AG04449 (cell line): ENCODE measurements at regions not wholly inside any gene's neighbourhood (a gene's known extent, or its start where the extent isn't known, plus 50 kb on each side); places are given as distances from the start of the nearest gene placed in this dataset.

Source experiments
- CTCF ChIA-PET: fragments of 350-600 bp; formaldehyde crosslinking; extraction: SDS; loops from one replicate; lab custom pipeline; 2021; ENCODE audit warnings: antibody characterized with exemption; lab: Yijun Ruan, JAX
- POLR2A ChIA-PET: fragments of 400-600, 350-600 bp; formaldehyde crosslinking; extraction: SDS; loops from one replicate; lab custom pipeline; 2020; ENCODE audit warnings: antibody characterized with exemption, inconsistent platforms; lab: Yijun Ruan, JAX
- DNase-seq: peaks from one replicate; pipeline ENCODE4 v3.0.0-alpha.2; 2010; ENCODE audit warnings: low read depth, low spot score
- H3K4me3 ChIP-seq: 2 replicates; pipeline ENCODE4 v1.5.1; 2011; ENCODE audit warnings: low read depth, mild to moderate bottlenecking, control low read depth, low read length
- CTCF ChIP-seq: IDR thresholded peaks from one replicate; pipeline ENCODE4 v1.5.1; 2011; ENCODE audit warnings: mild to moderate bottlenecking, moderate library complexity, low read length, control low read depth, inconsistent platforms; ENCODE audit not compliant: insufficient read depth; ENCODE audit errors: missing control alignments

- H3K4me3 ChIP-seq = no peak overlapping the region
- TF ChIP-seq CTCF = no peak
- POLR2A ChIA-PET = no interaction called here
- no peak for DNase-seq
- CTCF ChIA-PET = no interaction called here
These were observed 62.8 kb upstream of the LINGO1 start for GRCh38 chr15:77695548-77695947.

GRCh38 chr15:77693576-77693975 lies 60.9 kb upstream of the LINGO1 start:
- CTCF ChIA-PET = no interaction called here
- no peak overlapping the region for H3K4me3 ChIP-seq
- no peak for TF ChIP-seq CTCF
- POLR2A ChIA-PET = no interaction called here
- DNase-seq = no peak

- CTCF ChIA-PET = no interaction called here
- DNase-seq = no peak
- no peak for TF ChIP-seq CTCF
- no peak overlapping the region for H3K4me3 ChIP-seq
- POLR2A ChIA-PET = no interaction called here
These were observed 59.9 kb upstream of the LINGO1 start for GRCh38 chr15:77692614-77693013.

- POLR2A ChIA-PET = no interaction called here
- DNase-seq = no peak
- CTCF ChIA-PET = no interaction called here
- no peak for TF ChIP-seq CTCF
- no peak overlapping the region for H3K4me3 ChIP-seq
These were observed 58.9 kb upstream of the LINGO1 start for GRCh38 chr15:77691607-77692006.

GRCh38 chr15:77689821-77690220 lies 57.1 kb upstream of the LINGO1 start:
- POLR2A ChIA-PET = interaction anchor here (0.6 kb wide), 1 partner anchor 110 kb away, joined by 4 read pairs; no protein-coding TSS in a partner anchor
- CTCF ChIA-PET = no interaction called here
- DNase-seq = no peak
- H3K4me3 ChIP-seq = no peak overlapping the region
- TF ChIP-seq CTCF = no peak

- no peak for DNase-seq
- CTCF ChIA-PET = no interaction called here
- TF ChIP-seq CTCF = no peak
- H3K4me3 ChIP-seq = no peak overlapping the region
- POLR2A ChIA-PET = no interaction called here
These were observed 56.0 kb upstream of the LINGO1 start for GRCh38 chr15:77688693-77689092.
